Sigmoid colon (tissue), 6 donors: ENCODE measurements at regions not wholly inside any gene's neighbourhood (a gene's known extent, or its start where the extent isn't known, plus 50 kb on each side); places are given as distances from the start of the nearest gene placed in this dataset.

ENCODE experiments used
- DNase-seq: peaks from one replicate; pipeline ENCODE4 v3.0.0-alpha.2; 2019
- H3K27ac ChIP-seq, 4 donors: fragments of 200-600 bp; sonication (generic); one replicate each; pipeline ENCODE4 v1.5.1; 2016 to 2019; ENCODE audit warnings: mild to moderate bottlenecking in 1 of 4
- H3K27me3 ChIP-seq, 3 donors: fragments of 200-600 bp; sonication (generic); one replicate each; pipeline ENCODE4 v1.5.1; 2019; ENCODE audit warnings: mild to moderate bottlenecking in 1 of 3
- H3K36me3 ChIP-seq, 4 donors: fragments of 200-600 bp; sonication (generic); one replicate each; pipeline ENCODE4 v1.5.1; 2016 to 2019
- H3K4me1 ChIP-seq, 4 donors: fragments of 200-600 bp; sonication (generic); one replicate each; pipeline ENCODE4 v1.5.1; 2017 to 2019
- H3K4me3 ChIP-seq, 4 donors: fragments of 200-600 bp; sonication (generic); one replicate each; pipeline ENCODE4 v1.5.1; 2017 to 2019; ENCODE audit warnings: mild to moderate bottlenecking in 2 of 4, moderate library complexity in 1 of 4
- H3K9me3 ChIP-seq, 4 donors: fragments of 200-600 bp in 3 of 4; sonication (generic) in 3 of 4; one replicate each; pipeline versions ENCODE4 v1.5.1 to v1.6.1; 2013 to 2019
- EP300 ChIP-seq, 4 donors: sonication (generic); formaldehyde crosslinking; IDR thresholded peaks; one replicate each; pipeline ENCODE4 v1.6.1; 2017; ENCODE audit warnings: antibody characterized with exemption in 4 of 4
- POLR2A ChIP-seq, 2 donors: fragments of 450-650 bp; IDR thresholded peaks; one replicate each; pipeline ENCODE4 v1.6.1; 2016; ENCODE audit warnings: antibody characterized with exemption in 2 of 2, mild to moderate bottlenecking in 2 of 2, moderate library complexity in 2 of 2
- POLR2AphosphoS5 ChIP-seq, 4 donors: sonication (generic); formaldehyde crosslinking; IDR thresholded peaks; one replicate each; pipeline ENCODE4 v1.6.1; 2017; ENCODE audit warnings: antibody characterized with exemption in 4 of 4
- WGBS, 2 donors: extraction: QIAGEN DNeasy Blood & Tissue Kit; methylation state at CpG; one replicate each; pipeline ENCODE4 v1.1.7; 2013; 5-methylcytosine and 5-hydroxymethylcytosine counted together
- intact Hi-C: fragments of 100-400 bp; cut with DNase I; formaldehyde crosslinking; loops from one replicate; pipeline ENCODE4 v1.15.1; 2023
- TF ChIP-seq, protein P1 (sequence below), 4 experiments: fragments of 450-650 bp in 3 of 4; fragments of 200-600 bp in 1 of 4; IDR thresholded peaks; one replicate each; pipeline ENCODE4 v1.5.1; 2016 to 2019; ENCODE audit warnings: antibody characterized with exemption in 4 of 4, mild to moderate bottlenecking in 3 of 4, moderate library complexity in 2 of 4
- donor health status: healthy with polysubstance abuse.
- donor health status: healthy.

- Histone ChIP-seq H3K4me3 (no peak overlapping the region), H3K9me3 (no peaks in the 10 kb centered on the region), H3K27me3 (no peaks in the 10 kb centered on the region), H3K4me1 (no peaks in the 10 kb centered on the region), H3K27ac (no peak overlapping the region), H3K36me3 (no peaks in the 10 kb centered on the region)
- 73 to 83% methylated on average over 2 of the region's 2 CpGs for WGBS, 2 donors
- DNase-seq, result no peak
- intact Hi-C loops, result no loop called here
- TF ChIP-seq POLR2AphosphoS5 (IDR thresholded peaks at IDR 0.05) (no peak), EP300 (IDR thresholded peaks at IDR 0.05) (no peak), POLR2A (IDR thresholded peaks at IDR 0.05) (no peak)
- TF ChIP-seq, protein P1, sequence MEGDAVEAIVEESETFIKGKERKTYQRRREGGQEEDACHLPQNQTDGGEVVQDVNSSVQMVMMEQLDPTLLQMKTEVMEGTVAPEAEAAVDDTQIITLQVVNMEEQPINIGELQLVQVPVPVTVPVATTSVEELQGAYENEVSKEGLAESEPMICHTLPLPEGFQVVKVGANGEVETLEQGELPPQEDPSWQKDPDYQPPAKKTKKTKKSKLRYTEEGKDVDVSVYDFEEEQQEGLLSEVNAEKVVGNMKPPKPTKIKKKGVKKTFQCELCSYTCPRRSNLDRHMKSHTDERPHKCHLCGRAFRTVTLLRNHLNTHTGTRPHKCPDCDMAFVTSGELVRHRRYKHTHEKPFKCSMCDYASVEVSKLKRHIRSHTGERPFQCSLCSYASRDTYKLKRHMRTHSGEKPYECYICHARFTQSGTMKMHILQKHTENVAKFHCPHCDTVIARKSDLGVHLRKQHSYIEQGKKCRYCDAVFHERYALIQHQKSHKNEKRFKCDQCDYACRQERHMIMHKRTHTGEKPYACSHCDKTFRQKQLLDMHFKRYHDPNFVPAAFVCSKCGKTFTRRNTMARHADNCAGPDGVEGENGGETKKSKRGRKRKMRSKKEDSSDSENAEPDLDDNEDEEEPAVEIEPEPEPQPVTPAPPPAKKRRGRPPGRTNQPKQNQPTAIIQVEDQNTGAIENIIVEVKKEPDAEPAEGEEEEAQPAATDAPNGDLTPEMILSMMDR (IDR thresholded peaks at IDR 0.05), result no peak
Observed at GRCh38 chr10:21431799-21432198, 93.7 kb downstream of the SKIDA1 start.

GRCh38 chr10:21427804-21428481, 97.5 kb downstream of the SKIDA1 start:
- no peaks in the 10 kb centered on the region for H3K4me1 ChIP-seq
- H3K27me3 ChIP-seq, result no peaks in the 10 kb centered on the region
- TF ChIP-seq POLR2AphosphoS5 (IDR thresholded peaks at IDR 0.05) (no peak), POLR2A (IDR thresholded peaks at IDR 0.05) (no peak), EP300 (IDR thresholded peaks at IDR 0.05) (no peak)
- TF ChIP-seq, protein P1 (IDR thresholded peaks at IDR 0.05), result no peak
- H3K4me3 ChIP-seq, result no peak overlapping the region
- no peak for DNase-seq
- WGBS, 2 donors, result 70 to 82% methylated on average over 6 of the region's 6 CpGs
- intact Hi-C loops, result no loop called here
- H3K9me3 ChIP-seq, result no peaks in the 10 kb centered on the region
- H3K36me3 ChIP-seq, result no peaks in the 10 kb centered on the region
- H3K27ac ChIP-seq, result no peak overlapping the region

DNA sequence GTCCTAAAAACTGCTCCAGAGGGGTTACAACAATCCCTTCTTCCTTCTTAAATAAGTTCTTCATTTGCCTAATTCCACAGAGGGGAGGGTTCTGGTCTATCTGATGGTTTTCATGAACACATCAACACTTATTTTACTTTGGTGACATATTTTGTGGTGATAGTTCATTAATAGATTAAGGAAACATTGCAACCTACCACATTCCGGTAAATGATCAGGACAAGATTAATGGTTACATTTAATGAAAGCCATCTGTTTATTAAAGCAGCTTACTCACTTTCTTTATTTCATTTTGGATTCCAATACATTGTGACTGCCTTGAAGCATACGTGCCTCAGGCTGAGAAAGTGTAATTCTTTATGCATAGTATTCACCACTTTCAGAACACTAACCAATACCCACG, 101.0 kb downstream of the SKIDA1 start:
- 58 to 67% methylated on average over 3 of the region's 3 CpGs for WGBS, 2 donors
- no peak overlapping the region for H3K4me3 ChIP-seq

GRCh38 chr10:21423850-21424249, 101.6 kb downstream of the SKIDA1 start:
- no peak for DNase-seq
- no peaks in the 10 kb centered on the region for H3K36me3 ChIP-seq
- no peak overlapping the region for H3K27ac ChIP-seq
- H3K9me3 ChIP-seq, result no peaks in the 10 kb centered on the region
- 88 to 93% methylated on average over 5 of the region's 5 CpGs for WGBS, 2 donors
- no peak overlapping the region for H3K4me3 ChIP-seq
- intact Hi-C loops, result no loop called here
- TF ChIP-seq, protein P1 (IDR thresholded peaks at IDR 0.05), result no peak
- TF ChIP-seq EP300 (IDR thresholded peaks at IDR 0.05), result no peak
- no peaks in the 10 kb centered on the region for H3K4me1 ChIP-seq
- H3K27me3 ChIP-seq, result no peaks in the 10 kb centered on the region

More for the DNA sequence above, 101.0 kb downstream of the SKIDA1 start:
- no peaks in the 10 kb centered on the region for H3K9me3 ChIP-seq
- H3K27me3 ChIP-seq, result no peaks in the 10 kb centered on the region
- no peak for DNase-seq
- no peaks in the 10 kb centered on the region for H3K4me1 ChIP-seq
- no peaks in the 10 kb centered on the region for H3K36me3 ChIP-seq
- no peak for TF ChIP-seq POLR2AphosphoS5 (IDR thresholded peaks at IDR 0.05)
- TF ChIP-seq, protein P1 (IDR thresholded peaks at IDR 0.05), result no peak
- TF ChIP-seq POLR2A (IDR thresholded peaks at IDR 0.05), result no peak
- no peak overlapping the region for H3K27ac ChIP-seq
- intact Hi-C loops, result no loop called here

GRCh38 chr10:21423338-21423737, 102.1 kb downstream of the SKIDA1 start:
- H3K4me1 ChIP-seq, result no peaks in the 10 kb centered on the region
- H3K27ac ChIP-seq, result no peak overlapping the region
- H3K36me3 ChIP-seq, result no peaks in the 10 kb centered on the region
- 78 to 85% methylated on average over 2 of the region's 2 CpGs for WGBS, 2 donors
- TF ChIP-seq POLR2AphosphoS5 (IDR thresholded peaks at IDR 0.05) (no peak), EP300 (IDR thresholded peaks at IDR 0.05) (no peak), POLR2A (IDR thresholded peaks at IDR 0.05) (no peak)
- TF ChIP-seq, protein P1 (IDR thresholded peaks at IDR 0.05), result no peak
- no peaks in the 10 kb centered on the region for H3K27me3 ChIP-seq
- H3K4me3 ChIP-seq, result no peak overlapping the region
- intact Hi-C loops, result no loop called here
- DNase-seq, result no peak
- H3K9me3 ChIP-seq, result no peaks in the 10 kb centered on the region
